ENCODE measurements at regions not wholly inside any gene's neighbourhood (a gene's known extent, or its start where the extent isn't known, plus 50 kb on each side); places are given as distances from the start of the nearest gene placed in this dataset.

DNA sequence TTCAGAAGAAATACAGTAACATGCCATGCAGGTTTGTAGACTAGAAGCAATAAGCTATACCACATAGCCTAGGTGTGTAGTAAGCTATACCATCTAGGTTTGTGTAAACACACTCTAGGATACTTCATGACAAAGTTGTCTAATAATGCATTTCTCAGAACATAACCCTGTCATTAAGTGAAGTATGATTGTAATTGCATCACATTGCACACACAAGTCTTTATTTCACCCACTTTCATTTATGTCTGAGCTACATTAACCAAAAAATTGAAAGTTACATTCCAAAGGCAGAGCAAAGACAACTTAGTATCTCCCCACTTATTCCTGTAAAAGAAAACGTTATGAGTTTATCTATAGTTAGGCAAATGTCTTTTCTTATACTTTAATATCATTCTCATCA is 64.5 kb upstream of the ATF3 start:
- TF ChIP-seq CTCF (IDR thresholded peaks at IDR 0.05; ENCODE audit: borderline replicate concordance, extremely low read depth, low read length, poor library complexity, severe bottlenecking) (no peak), EZH2 (IDR thresholded peaks at IDR 0.05; ENCODE audit: borderline replicate concordance, low read depth, low read length, severe bottlenecking) (no peak)
